GM19455 (cell line): ENCODE measurements at regions not wholly inside any gene's neighbourhood (a gene's known extent, or its start where the extent isn't known, plus 50 kb on each side); places are given as distances from the start of the nearest gene placed in this dataset.
"Not testable (repeated sequence)": the region's sequence is repeated elsewhere in the genome, so short reads cannot be mapped to it uniquely, and the experiment has no call there.

ENCODE experiments used
- ATAC-seq: cut with Tn5 transposase; IDR thresholded peaks from one replicate; pipeline ENCODE4 v1.9.1; 2021; ENCODE audit not compliant: unreplicated experiment

DNA sequence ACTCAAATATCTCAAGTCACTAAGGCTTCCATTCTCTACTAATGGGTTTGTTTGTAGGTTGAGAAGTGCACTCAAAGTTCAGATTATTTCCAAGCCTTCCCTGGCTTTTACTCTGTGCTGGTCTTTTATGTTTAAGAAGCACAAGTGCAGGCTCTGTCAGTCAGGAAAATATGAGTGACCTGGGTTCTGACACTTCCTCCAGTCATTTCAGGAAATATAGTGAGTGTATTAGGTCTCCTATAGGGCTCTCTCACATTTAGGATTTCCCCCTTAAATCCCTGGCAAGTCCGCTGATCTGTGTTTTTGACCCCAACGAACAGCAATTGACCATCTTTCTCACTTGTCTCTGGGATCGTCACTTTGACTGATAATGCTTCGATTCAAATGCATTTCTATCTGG is 210.2 kb downstream of the ARPP21 start:
- ATAC-seq, result no peak

DNA sequence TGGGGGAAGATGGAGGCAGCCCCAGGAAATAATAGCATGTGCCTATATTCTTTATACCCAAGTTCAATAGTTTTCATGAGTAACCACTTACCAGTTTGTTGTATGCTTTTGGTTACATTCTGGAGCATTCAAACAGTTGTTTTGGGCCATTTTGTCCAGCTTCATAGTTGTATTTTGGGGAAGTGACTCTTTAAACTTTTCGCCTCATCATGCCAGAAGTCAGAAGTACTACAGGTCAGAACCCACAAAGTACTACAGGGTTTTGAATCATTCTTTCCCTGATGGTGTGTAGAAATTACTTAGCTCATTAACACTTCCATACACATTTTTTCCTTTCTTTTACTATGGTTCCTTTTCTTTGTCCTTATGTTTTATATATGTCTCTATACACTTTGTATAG is 210.6 kb downstream of the ARPP21 start:
- ATAC-seq, result no peak

DNA sequence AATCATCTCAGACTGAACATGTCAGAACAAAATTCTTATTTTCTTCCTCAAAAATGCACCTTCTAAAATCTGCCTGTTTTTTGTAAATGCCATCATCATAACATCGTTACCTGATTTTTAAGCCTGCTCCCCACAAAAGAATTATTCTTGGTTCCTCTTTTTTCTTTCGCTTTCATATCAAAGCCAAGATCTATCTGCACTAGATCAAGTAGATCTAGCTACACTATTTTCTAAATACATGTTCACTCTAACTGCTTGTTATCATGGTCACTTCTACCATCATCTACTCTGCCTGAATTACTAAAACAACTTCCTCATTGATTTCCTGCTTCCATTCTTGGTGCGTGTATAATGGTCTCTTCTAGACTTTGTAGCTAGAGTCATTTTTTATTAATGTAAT is 217.7 kb downstream of the ARPP21 start:
- ATAC-seq, result peak; percentile 66

DNA sequence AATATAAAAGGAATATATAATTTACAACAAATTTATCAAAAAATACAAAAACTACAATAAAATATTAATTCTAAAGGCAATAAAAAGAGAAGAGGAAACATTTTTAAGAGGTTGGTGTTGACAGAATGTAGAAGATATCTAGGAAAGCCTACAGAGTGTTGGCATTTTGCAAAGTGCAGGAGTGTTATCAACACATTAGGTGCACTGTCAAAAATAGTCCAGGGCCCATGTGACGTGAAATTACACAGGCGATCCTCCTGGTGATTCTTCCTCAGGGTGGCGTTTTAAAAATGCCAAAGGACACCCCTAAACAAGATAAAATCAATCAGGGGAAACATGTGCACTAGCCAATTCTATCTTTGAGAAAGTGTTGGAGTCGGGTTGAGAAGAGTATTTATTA is 222.7 kb downstream of the ARPP21 start:
- ATAC-seq, result no peak

- no peak for ATAC-seq
These were observed 225.5 kb downstream of the ARPP21 start for GRCh38 chr3:35864871-35865270.

DNA sequence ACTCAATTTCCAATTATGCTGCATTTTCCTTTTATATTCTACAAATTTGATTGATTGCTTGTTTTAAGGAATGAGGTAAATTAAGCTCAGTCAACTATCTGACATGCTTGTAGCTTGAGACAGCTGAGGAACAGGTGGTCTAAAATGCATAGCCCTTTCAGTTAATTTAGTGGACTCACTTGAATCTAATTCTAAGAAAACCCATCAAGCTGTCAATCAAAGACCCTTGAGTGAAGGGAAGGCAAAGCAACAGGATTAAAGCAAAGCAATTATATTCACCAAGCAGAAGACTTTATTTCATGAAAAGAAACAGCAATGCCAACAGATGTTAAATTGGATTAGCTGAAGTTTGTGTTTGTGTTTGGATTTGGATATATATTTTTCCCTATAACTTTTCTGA is 228.5 kb downstream of the ARPP21 start:
- ATAC-seq, result no peak

DNA sequence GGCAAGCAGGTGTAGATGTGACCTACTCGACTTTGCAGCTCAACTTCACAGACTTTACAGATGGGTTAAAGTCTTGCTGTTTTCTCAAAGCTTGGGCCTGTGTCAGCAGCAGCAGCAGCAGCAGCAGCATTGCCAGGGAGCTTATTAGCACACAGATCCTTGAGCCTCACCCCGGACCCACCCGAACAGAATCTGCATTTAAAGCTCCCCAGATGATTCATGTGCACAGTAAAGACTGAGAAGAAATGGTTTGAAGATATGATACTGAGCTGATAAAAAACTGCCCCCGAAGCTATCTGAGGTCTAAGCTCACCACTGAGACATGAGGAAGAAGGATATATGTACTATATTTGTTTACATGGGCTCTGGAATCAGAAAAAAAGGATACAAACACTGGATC is 231.7 kb downstream of the ARPP21 start:
- no peak for ATAC-seq

- no peak for ATAC-seq
These were observed 244.6 kb downstream of the ARPP21 start for GRCh38 chr3:35883929-35884328.

DNA sequence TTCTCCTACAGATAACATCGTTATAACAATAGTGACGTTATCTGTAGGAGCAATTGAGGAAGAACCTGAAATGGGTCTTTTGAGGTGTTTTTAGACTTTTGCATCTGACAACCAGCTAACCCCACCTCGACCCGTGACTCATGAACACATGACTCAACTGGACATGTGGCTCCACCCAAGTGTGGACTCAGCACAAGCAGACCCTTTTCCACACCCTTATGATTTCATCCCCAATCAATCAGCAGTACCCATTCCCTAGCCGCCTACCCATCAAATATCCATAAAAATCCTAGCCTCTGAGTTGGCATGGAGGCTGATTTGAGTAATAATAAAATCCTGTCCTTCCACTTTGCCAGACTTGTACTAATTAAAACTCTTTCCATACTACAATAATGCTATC is 255.4 kb downstream of the ARPP21 start:
- ATAC-seq, result no peak

GRCh38 chr3:35899245-35899644 is 259.9 kb downstream of the ARPP21 start:
- ATAC-seq, result no peak

DNA sequence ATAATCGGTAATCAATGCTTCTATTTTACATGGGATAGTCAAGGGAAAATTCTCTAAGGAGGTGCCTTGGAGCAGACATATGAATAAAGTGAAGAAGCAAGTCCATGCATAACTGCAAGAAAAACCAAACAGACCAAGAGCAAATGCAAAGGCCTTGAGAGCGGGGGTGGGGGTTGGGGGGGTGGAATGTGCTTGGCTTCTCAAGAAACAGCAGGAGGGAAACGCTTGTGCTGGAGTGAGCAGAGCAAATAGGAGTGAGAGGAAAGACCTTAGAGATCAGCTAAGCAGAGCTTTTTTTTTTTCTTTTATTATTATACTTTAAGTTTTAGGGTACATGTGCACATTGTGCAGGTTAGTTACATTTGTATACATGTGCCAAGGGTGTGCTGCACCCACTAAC is 260.8 kb downstream of the ARPP21 start:
- no peak for ATAC-seq

DNA sequence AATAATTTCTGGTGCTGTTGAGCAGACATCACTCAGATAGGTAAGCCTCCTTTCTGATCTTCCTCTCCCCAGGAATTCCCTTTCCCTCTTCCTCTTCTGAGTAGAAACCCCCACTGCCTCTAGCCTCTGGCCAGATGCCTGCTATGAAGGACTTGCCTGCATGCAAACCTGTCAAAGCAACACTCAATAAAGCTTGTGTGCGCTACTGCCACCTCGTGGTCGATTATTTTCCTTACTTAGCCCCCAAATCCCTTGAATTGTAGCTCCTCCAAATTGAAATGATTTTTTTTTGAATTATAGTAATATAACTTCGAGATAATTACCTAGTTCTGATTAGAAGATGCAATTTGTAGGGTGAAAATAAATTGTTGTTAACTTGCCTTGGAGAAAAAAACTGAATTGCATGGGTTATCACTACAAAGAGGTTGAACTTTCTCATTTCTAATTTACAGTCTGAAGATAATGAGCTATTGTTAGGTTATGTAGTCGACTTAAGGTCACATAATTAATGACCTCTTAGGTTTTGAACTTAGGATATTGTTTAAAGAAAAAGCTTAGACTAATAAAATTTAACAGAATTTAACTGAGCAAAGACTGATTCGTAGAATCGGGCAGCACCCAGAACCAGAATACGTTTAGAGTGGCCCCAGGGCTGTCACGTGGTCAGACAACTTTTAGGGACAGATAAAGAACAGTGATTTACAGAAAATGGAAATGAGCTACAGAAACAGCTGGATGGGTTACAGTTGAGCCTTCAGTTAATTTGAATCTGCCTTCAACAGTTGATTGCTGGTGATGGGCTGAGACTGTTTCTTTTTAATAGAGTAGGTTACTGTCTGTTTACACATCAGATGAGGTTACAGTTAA is 269.3 kb downstream of the ARPP21 start:
- ATAC-seq, result peak; percentile 85

DNA sequence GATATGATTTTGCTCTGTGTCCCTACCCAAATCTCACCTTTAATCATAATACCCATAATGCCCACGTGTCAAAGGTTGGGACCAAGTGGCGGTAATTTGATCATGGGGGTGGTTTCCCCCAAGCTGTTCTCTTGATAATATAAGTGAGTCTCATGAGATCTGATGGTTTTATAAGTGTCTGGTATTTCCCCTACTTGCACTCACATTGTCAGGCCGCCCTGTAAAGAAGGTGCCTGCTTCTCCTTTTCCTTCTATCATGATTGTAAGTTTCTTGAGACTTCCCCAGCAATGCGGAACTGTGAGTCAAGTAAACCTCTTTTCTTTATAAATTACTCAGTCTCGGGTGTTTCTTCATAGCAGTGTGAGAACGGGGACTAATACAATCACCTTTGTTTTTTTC is 279.8 kb downstream of the ARPP21 start:
- no peak for ATAC-seq

GRCh38 chr3:35921718-35922117 is 282.4 kb downstream of the ARPP21 start:
- no peak for ATAC-seq

DNA sequence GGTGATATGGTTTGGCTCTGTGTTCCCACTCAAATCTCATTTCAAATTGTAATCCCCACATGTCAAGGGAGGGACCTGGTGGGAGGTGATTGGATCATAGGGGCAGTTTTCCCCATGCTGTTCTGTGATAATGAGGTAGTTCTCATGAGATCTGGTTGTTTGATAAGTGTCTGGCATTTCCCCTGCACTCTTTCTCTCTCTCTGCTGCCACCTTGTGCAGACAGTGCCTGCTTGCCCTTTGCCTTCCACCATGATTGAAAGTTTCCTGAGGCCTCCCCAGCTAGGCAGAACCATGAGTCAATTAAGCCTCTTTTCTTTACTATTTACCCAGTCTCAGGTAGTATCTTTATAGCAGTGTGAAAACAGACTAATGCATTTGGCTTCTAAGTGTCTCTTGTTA is 284.7 kb downstream of the ARPP21 start:
- ATAC-seq, result not testable (repeated sequence)

DNA sequence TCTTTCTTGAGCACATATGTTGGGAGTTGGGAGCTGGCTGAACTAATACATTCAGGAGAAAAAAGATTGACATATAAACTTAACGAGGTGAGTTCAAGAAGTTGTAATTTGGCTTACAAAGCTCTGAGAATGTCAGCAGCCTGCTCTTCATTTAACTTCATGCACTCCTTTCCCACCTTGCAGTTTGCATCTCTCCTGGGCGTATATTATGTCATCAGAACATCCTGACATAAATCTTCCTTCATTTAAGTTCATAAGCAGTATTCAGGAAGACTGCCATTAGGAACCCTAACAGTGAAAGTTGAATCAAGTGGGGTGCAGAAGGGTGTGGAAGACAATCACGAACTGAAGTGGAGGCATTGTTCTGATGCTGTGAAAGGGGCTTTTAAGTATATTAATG is 288.1 kb downstream of the ARPP21 start:
- no peak for ATAC-seq

- no peak for ATAC-seq
These were observed 289.8 kb downstream of the ARPP21 start for GRCh38 chr3:35929158-35929557.

DNA sequence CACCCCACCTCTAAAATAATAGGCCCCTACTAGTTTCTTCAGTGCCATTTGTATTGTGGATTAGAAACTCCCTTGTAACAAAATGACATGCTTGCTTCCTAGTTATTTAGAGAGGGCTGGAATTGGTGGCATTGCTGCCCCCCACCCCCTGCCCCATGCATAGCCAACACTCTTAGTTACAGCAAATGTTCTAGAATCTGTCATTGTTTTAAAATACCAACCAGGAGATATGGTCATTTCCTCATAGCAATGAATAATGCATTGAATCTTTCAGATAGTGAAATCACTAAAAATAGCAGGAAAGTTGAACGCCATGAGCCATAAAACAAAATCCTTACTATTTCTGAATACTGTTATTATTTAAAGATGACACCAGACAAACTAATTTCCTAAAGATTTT is 292.5 kb downstream of the ARPP21 start:
- ATAC-seq, result no peak

DNA sequence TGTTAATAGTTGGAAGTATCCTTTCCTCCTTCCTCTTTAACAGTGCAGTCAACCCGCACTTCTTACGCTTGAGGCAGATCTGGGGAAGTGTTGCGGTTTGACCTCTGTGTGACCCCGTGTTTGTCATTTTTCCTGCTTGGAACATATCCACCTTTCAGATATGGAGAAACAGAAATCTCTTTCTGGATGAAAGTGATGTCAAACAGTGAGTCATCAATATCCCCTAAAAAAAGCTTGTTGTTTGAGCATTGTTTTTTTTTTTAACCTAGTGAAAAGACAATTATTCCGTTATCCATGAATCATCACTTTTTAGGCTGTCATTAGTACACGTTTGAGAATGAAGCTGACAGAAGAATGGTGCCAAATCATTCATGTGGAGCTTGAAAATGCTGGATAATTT is 293.7 kb downstream of the ARPP21 start:
- ATAC-seq, result no peak

- no peak for ATAC-seq
These were observed 297.2 kb downstream of the ARPP21 start for GRCh38 chr3:35936571-35936970.

DNA sequence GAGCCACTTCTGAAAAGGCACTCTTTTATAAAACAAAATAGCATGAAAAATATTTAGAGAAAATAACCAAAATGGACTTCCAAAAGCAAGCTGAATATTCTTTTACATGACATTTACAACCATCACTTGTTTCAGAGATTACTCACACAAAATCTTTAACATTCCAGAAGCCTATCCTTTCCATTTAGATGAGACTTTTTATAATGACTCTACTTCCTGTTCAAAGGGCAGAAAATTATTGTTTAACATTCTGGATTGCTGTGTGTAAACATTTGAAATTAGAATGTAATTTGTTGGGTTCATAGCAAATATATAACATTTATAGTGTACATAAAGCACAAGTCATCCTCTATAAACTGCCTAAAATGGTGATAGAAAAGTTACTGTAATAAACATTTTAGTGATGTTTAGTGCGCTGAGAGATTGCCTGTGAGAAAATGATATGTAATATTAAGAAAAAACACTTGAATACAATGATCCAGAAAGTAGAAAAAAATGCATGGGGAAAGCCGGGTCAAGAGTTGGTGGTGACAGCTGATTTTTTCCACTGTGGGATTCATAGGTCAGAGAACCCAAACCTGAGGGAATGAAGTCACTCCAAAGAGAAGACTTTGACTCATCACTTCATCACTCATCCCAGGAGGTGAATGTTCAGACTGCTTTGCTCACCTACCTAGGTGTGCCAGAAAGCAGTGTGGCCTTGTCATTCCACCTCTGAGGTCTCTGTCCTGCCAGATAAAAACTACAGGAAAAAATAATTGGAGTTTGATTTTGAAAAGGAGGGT is 305.8 kb downstream of the ARPP21 start:
- ATAC-seq, result no peak

DNA sequence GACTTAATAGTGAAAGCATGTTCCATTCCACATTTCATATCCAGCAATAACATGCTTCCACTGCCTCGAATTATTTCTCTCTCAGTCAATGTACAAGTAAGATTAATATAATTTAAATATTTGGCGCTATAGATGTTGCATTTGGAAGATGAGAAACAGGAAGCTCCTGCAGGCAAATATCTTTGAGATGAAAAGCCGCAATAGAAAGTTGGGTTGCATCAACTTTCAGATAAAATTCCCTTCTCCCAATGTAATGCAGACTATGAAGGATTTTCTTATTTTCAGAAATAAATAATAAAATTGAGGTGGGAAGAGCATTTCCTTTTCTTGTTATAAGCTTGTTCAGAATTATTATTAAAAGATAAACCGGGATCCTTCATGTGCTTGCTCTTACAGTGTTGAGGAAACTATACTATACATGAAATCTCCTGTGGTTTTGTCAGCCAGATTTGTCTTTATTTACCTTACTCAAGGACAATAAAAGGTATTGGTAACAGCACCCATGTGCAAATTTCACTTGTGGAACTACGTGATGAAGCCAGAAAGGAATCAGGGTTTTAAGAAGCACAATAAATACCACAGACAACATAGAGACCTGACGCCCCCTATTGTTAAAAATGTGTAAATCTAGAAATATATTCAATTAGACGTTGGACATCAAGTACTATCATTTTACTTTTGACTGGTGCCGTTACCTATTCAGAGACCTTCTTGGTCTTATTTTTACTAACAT is 307.0 kb downstream of the ARPP21 start:
- ATAC-seq, result no peak
